ENCODE measurements at regions not wholly inside any gene's neighbourhood (a gene's known extent, or its start where the extent isn't known, plus 50 kb on each side); places are given as distances from the start of the nearest gene placed in this dataset.

GRCh38 chr18:2178036-2178435 is 393.3 kb downstream of the METTL4 start:
- no peaks in the 10 kb centered on the region for H3K27me3 ChIP-seq (ENCODE audit: insufficient read depth, poor library complexity, severe bottlenecking)
- H3K27ac ChIP-seq (replicated peaks), result no peak overlapping the region
- peak; percentile 52 to 71 for DNase-seq (ENCODE audit: low read depth in 1 of 2, low spot score in 1 of 2)
- H3K4me3 ChIP-seq (replicated peaks; ENCODE audit: insufficient read depth, low read length), result no peak overlapping the region
- TF ChIP-seq CTCF (IDR thresholded peaks at IDR 0.05; ENCODE audit: insufficient read depth, low read length), result no peak
- no peak for TF ChIP-seq SPI1 (IDR thresholded peaks at IDR 0.05; ENCODE audit: borderline replicate concordance, low read depth)
- TF ChIP-seq, protein P1, sequence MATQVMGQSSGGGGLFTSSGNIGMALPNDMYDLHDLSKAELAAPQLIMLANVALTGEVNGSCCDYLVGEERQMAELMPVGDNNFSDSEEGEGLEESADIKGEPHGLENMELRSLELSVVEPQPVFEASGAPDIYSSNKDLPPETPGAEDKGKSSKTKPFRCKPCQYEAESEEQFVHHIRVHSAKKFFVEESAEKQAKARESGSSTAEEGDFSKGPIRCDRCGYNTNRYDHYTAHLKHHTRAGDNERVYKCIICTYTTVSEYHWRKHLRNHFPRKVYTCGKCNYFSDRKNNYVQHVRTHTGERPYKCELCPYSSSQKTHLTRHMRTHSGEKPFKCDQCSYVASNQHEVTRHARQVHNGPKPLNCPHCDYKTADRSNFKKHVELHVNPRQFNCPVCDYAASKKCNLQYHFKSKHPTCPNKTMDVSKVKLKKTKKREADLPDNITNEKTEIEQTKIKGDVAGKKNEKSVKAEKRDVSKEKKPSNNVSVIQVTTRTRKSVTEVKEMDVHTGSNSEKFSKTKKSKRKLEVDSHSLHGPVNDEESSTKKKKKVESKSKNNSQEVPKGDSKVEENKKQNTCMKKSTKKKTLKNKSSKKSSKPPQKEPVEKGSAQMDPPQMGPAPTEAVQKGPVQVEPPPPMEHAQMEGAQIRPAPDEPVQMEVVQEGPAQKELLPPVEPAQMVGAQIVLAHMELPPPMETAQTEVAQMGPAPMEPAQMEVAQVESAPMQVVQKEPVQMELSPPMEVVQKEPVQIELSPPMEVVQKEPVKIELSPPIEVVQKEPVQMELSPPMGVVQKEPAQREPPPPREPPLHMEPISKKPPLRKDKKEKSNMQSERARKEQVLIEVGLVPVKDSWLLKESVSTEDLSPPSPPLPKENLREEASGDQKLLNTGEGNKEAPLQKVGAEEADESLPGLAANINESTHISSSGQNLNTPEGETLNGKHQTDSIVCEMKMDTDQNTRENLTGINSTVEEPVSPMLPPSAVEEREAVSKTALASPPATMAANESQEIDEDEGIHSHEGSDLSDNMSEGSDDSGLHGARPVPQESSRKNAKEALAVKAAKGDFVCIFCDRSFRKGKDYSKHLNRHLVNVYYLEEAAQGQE (IDR thresholded peaks at IDR 0.05; ENCODE audit: insufficient replicate concordance, low read depth), result no peak
- TF ChIP-seq POLR2AphosphoS5 (IDR thresholded peaks at IDR 0.05; ENCODE audit: low read depth), result no peak
- no peak for TF ChIP-seq GABPA (IDR thresholded peaks at IDR 0.05; ENCODE audit: low read depth)

GRCh38 chr18:2179498-2180183 is 391.7 kb downstream of the METTL4 start:
- Histone ChIP-seq H3K27me3 (ENCODE audit: insufficient read depth, poor library complexity, severe bottlenecking) (no peaks in the 10 kb centered on the region), H3K27ac (replicated peaks) (no peak overlapping the region), H3K4me3 (replicated peaks; ENCODE audit: insufficient read depth, low read length) (no peak overlapping the region)
- TF ChIP-seq SPI1 (IDR thresholded peaks at IDR 0.05; ENCODE audit: borderline replicate concordance, low read depth) (no peak), POLR2AphosphoS5 (IDR thresholded peaks at IDR 0.05; ENCODE audit: low read depth) (no peak), CTCF (IDR thresholded peaks at IDR 0.05; ENCODE audit: insufficient read depth, low read length) (no peak), GABPA (IDR thresholded peaks at IDR 0.05; ENCODE audit: low read depth) (no peak)
- TF ChIP-seq, protein P1 (IDR thresholded peaks at IDR 0.05; ENCODE audit: insufficient replicate concordance, low read depth), result no peak
- DNase-seq (ENCODE audit: low read depth in 1 of 2, low spot score in 1 of 2), result no peak

DNA sequence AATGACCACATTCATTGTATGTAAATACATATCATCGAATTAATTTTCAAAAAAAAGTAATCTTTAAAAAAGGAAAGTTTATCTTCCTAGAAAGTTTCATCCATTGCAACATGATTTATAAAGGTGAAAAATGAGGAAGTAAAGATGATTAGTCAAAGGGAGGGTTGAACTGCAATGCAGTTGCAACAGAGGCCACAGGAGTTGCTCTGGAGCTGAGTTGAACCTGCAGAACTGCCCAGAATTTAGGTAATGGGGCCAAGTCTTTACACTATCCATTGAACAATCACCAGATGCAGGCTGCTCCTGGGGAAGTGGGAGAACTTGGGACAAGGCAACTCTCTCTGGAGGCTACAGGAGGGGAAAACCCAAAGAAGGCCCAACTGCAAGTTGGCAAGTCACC is 390.7 kb downstream of the METTL4 start:
- H3K27me3 ChIP-seq (ENCODE audit: insufficient read depth, poor library complexity, severe bottlenecking), result peaks cover 3% of the 10 kb centered on the region
- TF ChIP-seq POLR2AphosphoS5 (IDR thresholded peaks at IDR 0.05; ENCODE audit: low read depth) (no peak), CTCF (IDR thresholded peaks at IDR 0.05; ENCODE audit: insufficient read depth, low read length) (peak; percentile 10), SPI1 (IDR thresholded peaks at IDR 0.05; ENCODE audit: borderline replicate concordance, low read depth) (peak; percentile 48; the same call in 1 of the 2 replicates)
- TF ChIP-seq, protein P1 (IDR thresholded peaks at IDR 0.05; ENCODE audit: insufficient replicate concordance, low read depth), result no peak

More for the DNA sequence above, 390.7 kb downstream of the METTL4 start:
- no peak overlapping the region for H3K4me3 ChIP-seq (replicated peaks; ENCODE audit: insufficient read depth, low read length)
- 0 out of 2 replicates have a peak overlapping the region, but pooled peaks have one; percentile 0 for H3K27ac ChIP-seq (replicated peaks)
- DNase-seq (ENCODE audit: low read depth in 1 of 2, low spot score in 1 of 2), result peak; percentile 56 to 89

All from HL-60 (cell line).